Fibroblast of lung (primary cell): ENCODE measurements at regions not wholly inside any gene's neighbourhood (a gene's known extent, or its start where the extent isn't known, plus 50 kb on each side); places are given as distances from the start of the nearest gene placed in this dataset.

Source experiments
- DNase-seq, 2 donors: peaks; one replicate each; pipeline versions ENCODE4 v3.0.0 to v3.0.0-alpha.2; 2010; ENCODE audit warnings: low read depth in 2 of 2
- H2AFZ ChIP-seq: 2 replicates; pipeline ENCODE4 v1.5.1; 2012; ENCODE audit warnings: low read length, control low read depth, inconsistent platforms
- H3K27ac ChIP-seq: 2 replicates; pipeline ENCODE4 v1.5.1; 2011; ENCODE audit warnings: low read length, control low read depth; ENCODE audit not compliant: insufficient read depth
- H3K27me3 ChIP-seq: 2 replicates; pipeline ENCODE4 v1.5.1; 2011; ENCODE audit warnings: mild to moderate bottlenecking, low read length; ENCODE audit not compliant: control insufficient read depth, insufficient read depth
- H3K36me3 ChIP-seq: 2 replicates; pipeline ENCODE4 v1.5.1; 2011; ENCODE audit warnings: low read length; ENCODE audit not compliant: control insufficient read depth, insufficient read depth
- H3K4me1 ChIP-seq: 2 replicates; pipeline ENCODE4 v1.5.1; 2011; ENCODE audit warnings: low read length; ENCODE audit not compliant: control insufficient read depth, insufficient read depth; ENCODE audit errors: extremely low read depth
- H3K4me2 ChIP-seq: 2 replicates; pipeline ENCODE4 v1.5.1; 2011; ENCODE audit warnings: low read length, control low read depth; ENCODE audit not compliant: insufficient read depth; ENCODE audit errors: extremely low read depth
- H3K4me3 ChIP-seq, 4 experiments: fragments of 200-600 bp in 1 of 4; sonication (generic) in 1 of 4; replicated peaks in 1 of 4; 2 replicates each; pipeline ENCODE4 v1.5.1; 2011 to 2016; ENCODE audit warnings: low read length in 4 of 4, low read depth in 3 of 4, mild to moderate bottlenecking in 3 of 4, control low read depth in 2 of 4, inconsistent platforms in 1 of 4, mixed read lengths in 1 of 4; ENCODE audit not compliant: insufficient read depth in 1 of 4; ENCODE audit errors: control extremely low read depth in 1 of 4
- H3K79me2 ChIP-seq: 2 replicates; pipeline ENCODE4 v1.5.1; 2012; ENCODE audit warnings: mild to moderate bottlenecking, low read length, inconsistent platforms; ENCODE audit not compliant: control insufficient read depth, insufficient read depth
- H3K9ac ChIP-seq: 2 replicates; pipeline ENCODE4 v1.5.1; 2011; ENCODE audit warnings: mild to moderate bottlenecking, low read length, control low read depth; ENCODE audit not compliant: insufficient read depth
- H3K9me3 ChIP-seq: 2 replicates; pipeline ENCODE4 v1.5.1; 2012; ENCODE audit warnings: low read depth, low read length; ENCODE audit not compliant: control insufficient read depth, insufficient read depth
- H4K20me1 ChIP-seq: 2 replicates; pipeline ENCODE4 v1.5.1; 2011; ENCODE audit warnings: low read length; ENCODE audit not compliant: control insufficient read depth, insufficient read depth; ENCODE audit errors: extremely low read depth
- CTCF ChIP-seq, 2 donors: IDR thresholded peaks in 1 of 2; conservative IDR thresholded peaks in 1 of 2; 1 replicate in 1 of 2; 2 replicates in 1 of 2; pipeline ENCODE4 v1.5.1; 2011 to 2012; ENCODE audit warnings: low read length in 2 of 2, control low read depth in 1 of 2, inconsistent platforms in 1 of 2, low read depth in 1 of 2, mild to moderate bottlenecking in 1 of 2
- EZH2 ChIP-seq: IDR thresholded peaks from 2 replicates; pipeline ENCODE4 v1.5.1; 2012; ENCODE audit warnings: low read length, control low read depth, mild to moderate bottlenecking; ENCODE audit errors: missing control alignments

GRCh38 chr11:122375687-122376399, 259.8 kb upstream of the BLID start:
- Histone ChIP-seq H2AFZ (no peak overlapping the region), H3K9ac (no peak overlapping the region), H4K20me1 (no peaks in the 10 kb centered on the region), H3K9me3 (no peaks in the 10 kb centered on the region), H3K4me1 (no peaks in the 10 kb centered on the region), H3K36me3 (no peaks in the 10 kb centered on the region), H3K4me3 (no peak overlapping the region), H3K79me2 (no peaks in the 10 kb centered on the region), H3K4me2 (no peak overlapping the region), H3K27ac (no peak overlapping the region), H3K27me3 (no peaks in the 10 kb centered on the region)
- peak; percentile 56 to 74 for DNase-seq
- no peak for TF ChIP-seq CTCF (conservative IDR thresholded peaks at IDR 0.05 in 1 of 2, IDR thresholded peaks at IDR 0.05 in 1 of 2; ENCODE audit: low read depth in 1 of 2, low read length in 2 of 2)
- TF ChIP-seq EZH2: no peak

DNA sequence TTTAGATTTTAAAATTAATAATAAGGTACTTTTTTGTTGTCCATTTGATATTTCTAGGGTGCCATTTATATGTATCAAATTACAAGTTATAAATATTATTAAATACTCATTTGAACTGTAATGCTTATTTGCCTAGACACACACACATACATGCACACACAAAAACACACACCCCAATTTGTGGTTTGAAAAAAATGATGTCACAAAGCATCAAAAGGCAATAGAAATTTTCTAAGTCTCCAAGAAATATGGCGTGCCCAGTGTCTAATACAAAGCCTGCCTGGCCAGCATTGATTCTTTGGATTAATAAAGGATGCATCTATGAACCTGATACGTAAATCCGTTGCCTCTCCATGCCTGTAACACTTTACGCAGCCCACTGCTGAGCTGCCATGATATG, 252.8 kb upstream of the BLID start:
- Histone ChIP-seq H3K9ac (no peak overlapping the region), H4K20me1 (no peaks in the 10 kb centered on the region), H3K9me3 (no peaks in the 10 kb centered on the region), H2AFZ (no peak overlapping the region), H3K4me1 (no peaks in the 10 kb centered on the region), H3K4me3 (no peak overlapping the region), H3K27ac (no peak overlapping the region), H3K4me2 (no peak overlapping the region), H3K36me3 (no peaks in the 10 kb centered on the region), H3K79me2 (peaks cover 12% of the 10 kb centered on the region), H3K27me3 (no peaks in the 10 kb centered on the region)
- no peak for DNase-seq
- TF ChIP-seq EZH2: no peak
- no peak for TF ChIP-seq CTCF (conservative IDR thresholded peaks at IDR 0.05 in 1 of 2, IDR thresholded peaks at IDR 0.05 in 1 of 2; ENCODE audit: low read depth in 1 of 2, low read length in 2 of 2)

DNA sequence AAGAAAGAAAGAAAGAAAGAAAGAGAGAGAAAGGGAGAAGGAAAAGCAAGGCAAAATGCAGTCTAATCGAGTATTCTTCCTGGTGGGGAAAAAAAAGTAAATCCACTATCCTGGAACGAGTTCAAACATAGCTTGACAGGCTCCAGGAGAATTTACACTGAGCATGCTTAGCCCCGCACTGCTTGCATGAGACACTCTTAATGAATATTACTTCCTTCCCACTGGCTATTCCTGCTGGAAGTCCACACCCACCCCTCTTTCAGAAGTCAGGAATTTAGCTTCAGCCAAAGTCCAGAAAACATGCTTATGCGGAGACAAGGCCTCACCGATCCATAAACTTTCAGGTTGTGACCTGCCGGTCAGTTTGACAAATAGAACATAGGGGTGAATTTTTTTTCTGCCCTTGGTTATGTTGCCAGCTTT, 251.8 kb upstream of the BLID start:
- Histone ChIP-seq H3K4me3 (peak overlapping the region; percentile 16 to 68 (median 45)), H2AFZ (peak overlapping the region; percentile 9), H4K20me1 (no peaks in the 10 kb centered on the region), H3K27ac (no peak overlapping the region), H3K4me2 (peak overlapping the region; percentile 33), H3K9ac (no peak overlapping the region), H3K36me3 (no peaks in the 10 kb centered on the region), H3K9me3 (no peaks in the 10 kb centered on the region), H3K27me3 (no peaks in the 10 kb centered on the region), H3K4me1 (no peaks in the 10 kb centered on the region), H3K79me2 (peaks cover 12% of the 10 kb centered on the region)
- TF ChIP-seq EZH2: no peak
- no peak for TF ChIP-seq CTCF (conservative IDR thresholded peaks at IDR 0.05 in 1 of 2, IDR thresholded peaks at IDR 0.05 in 1 of 2; ENCODE audit: low read depth in 1 of 2, low read length in 2 of 2)
- DNase-seq: peak; percentile 83 to 85
